ENCODE measurements at regions not wholly inside any gene's neighbourhood (a gene's known extent, or its start where the extent isn't known, plus 50 kb on each side); places are given as distances from the start of the nearest gene placed in this dataset.

- TF ChIP-seq CTCF (IDR thresholded peaks at IDR 0.05) (no peak), TEAD4 (IDR thresholded peaks at IDR 0.05; ENCODE audit: borderline replicate concordance, insufficient read depth) (peak; percentile 37; the same call in 1 of the 2 replicates), EZH2phosphoT487 (IDR thresholded peaks at IDR 0.05; ENCODE audit: borderline replicate concordance, low read depth) (no peak), MEF2A (IDR thresholded peaks at IDR 0.05; ENCODE audit: borderline replicate concordance, low read depth) (no peak), RFX5 (IDR thresholded peaks at IDR 0.05; ENCODE audit: low read length) (no peak), POLR2AphosphoS5 (IDR thresholded peaks at IDR 0.05; ENCODE audit: low read depth, low read length) (no peak), CHD2 (IDR thresholded peaks at IDR 0.05; ENCODE audit: low read length, partially characterized antibody) (no peak), FOXJ3 (CRISPR knock-in tag; IDR thresholded peaks at IDR 0.05) (no peak), USF1 (IDR thresholded peaks at IDR 0.05; ENCODE audit: borderline replicate concordance, low read depth) (no peak), EP300 (IDR thresholded peaks at IDR 0.05; ENCODE audit: borderline replicate concordance in 1 of 2, low read depth in 1 of 2, low read length in 1 of 2) (peak in 1 of 2 experiments; percentile 38; a peak in 1 of 4 replicates), RXRA (IDR thresholded peaks at IDR 0.05; ENCODE audit: borderline replicate concordance, low read depth) (peak; percentile 51; the same call in 1 of the 2 replicates), PBX3 (IDR thresholded peaks at IDR 0.05) (peak; percentile 54), FOXM1 (IDR thresholded peaks at IDR 0.05; ENCODE audit: low read depth) (no peak)
These were observed 485.1 kb downstream of the SEMA3D start (continued) for GRCh38 chr7:84701524-84702306.

GRCh38 chr7:84700563-84701370 is 486.1 kb downstream of the SEMA3D start:
- Histone ChIP-seq H3K9me2 (no peaks in the 10 kb centered on the region), H3K9ac (peak overlapping the region; percentile 42; the same call in 1 of the 2 replicates), H3K4me1 (ENCODE audit: control insufficient read depth in 1 of 2, insufficient read depth in 2 of 2, low read depth in 1 of 2, low read length in 1 of 2) (peaks cover 3 to 28% of the 10 kb centered on the region in 2 experiments; a peak in 3 of 4 replicates), H2AFZ (ENCODE audit: low read depth) (no peak overlapping the region), H3K27ac (ENCODE audit: low read depth in 2 of 2, low read length in 1 of 2) (peak overlapping the region; percentile 43 to 82; a peak in 3 of 4 replicates), H3F3A (replicated peaks; ENCODE audit: insufficient read depth) (peaks cover 44% of the 10 kb centered on the region), H3K4me3 (ENCODE audit: low read depth in 2 of 2, low read length in 1 of 2) (no peak overlapping the region), H3K36me3 (replicated peaks in 1 of 2; ENCODE audit: control insufficient read depth in 1 of 2, insufficient read depth in 2 of 2, low read length in 1 of 2) (no peaks in the 10 kb centered on the region), H4K20me1 (ENCODE audit: insufficient read depth) (no peaks in the 10 kb centered on the region), H3K27me3 (ENCODE audit: insufficient read depth) (no peaks in the 10 kb centered on the region), H3K9me3 (0 out of 2 replicates have a peak, but pooled peaks cover 2% of the 10 kb centered on the region), H3K79me2 (ENCODE audit: insufficient read depth) (no peaks in the 10 kb centered on the region), H3K4me2 (peak overlapping the region; percentile 23; the same call in 1 of the 2 replicates)
- DNase-seq, result no peak
- WGBS (ENCODE audit: low lambda C conversion rate), result 65% methylated on average over 2 of the region's 2 CpGs
- TF ChIP-seq TCF12 (IDR thresholded peaks at IDR 0.05), result peak; percentile 65
- TF ChIP-seq NFIC (IDR thresholded peaks at IDR 0.05; ENCODE audit: borderline replicate concordance), result no peak; the same call in 1 of the 2 replicates
- peak in 1 of 2 experiments; percentile 52; a peak in 1 of 4 replicates for TF ChIP-seq EP300 (IDR thresholded peaks at IDR 0.05; ENCODE audit: borderline replicate concordance in 1 of 2, low read depth in 1 of 2, low read length in 1 of 2)
- peak; percentile 50; the same call in 1 of the 2 replicates for TF ChIP-seq FOSL2 (IDR thresholded peaks at IDR 0.05; ENCODE audit: borderline replicate concordance, low read depth)
- TF ChIP-seq JUND (IDR thresholded peaks at IDR 0.05), result peak; percentile 61
- TF ChIP-seq TEAD4 (IDR thresholded peaks at IDR 0.05; ENCODE audit: borderline replicate concordance, insufficient read depth), result peak; percentile 16; the same call in 1 of the 2 replicates
- TF ChIP-seq SMC3 (IDR thresholded peaks at IDR 0.05; ENCODE audit: low read depth, low read length), result no peak
- ChIA-PET POLR2A (no interaction called here), CTCF (no interaction called here)
